ENCODE measurements at regions not wholly inside any gene's neighbourhood (a gene's known extent, or its start where the extent isn't known, plus 50 kb on each side); places are given as distances from the start of the nearest gene placed in this dataset.

GRCh38 chr13:97559981-97560380 is 126.0 kb downstream of the RAP2A start:
- ChIA-PET CTCF (no interaction called here), POLR2A (no interaction called here)
- no peak overlapping the region for H3K4me3 ChIP-seq (ENCODE audit: low read depth in 2 of 2, low read length in 1 of 2)
- no peaks in the 10 kb centered on the region for H3K9me2 ChIP-seq
- H4K20me1 ChIP-seq (ENCODE audit: insufficient read depth): no peaks in the 10 kb centered on the region
- no peaks in the 10 kb centered on the region for H3K4me1 ChIP-seq (ENCODE audit: control insufficient read depth in 1 of 2, insufficient read depth in 2 of 2, low read depth in 1 of 2, low read length in 1 of 2)
- no peak overlapping the region for H2AFZ ChIP-seq (ENCODE audit: low read depth)
- H3K9ac ChIP-seq: no peak overlapping the region
- 61% methylated on average over 3 of the region's 3 CpGs for WGBS (ENCODE audit: low lambda C conversion rate)
- no peak overlapping the region for H3K4me2 ChIP-seq
- no peak for DNase-seq
- H3K36me3 ChIP-seq (replicated peaks in 1 of 2; ENCODE audit: control insufficient read depth in 1 of 2, insufficient read depth in 2 of 2, low read length in 1 of 2): no peaks in the 10 kb centered on the region
- H3K27ac ChIP-seq (ENCODE audit: low read depth in 2 of 2, low read length in 1 of 2): no peak overlapping the region
- TF ChIP-seq EP300 (IDR thresholded peaks at IDR 0.05; ENCODE audit: borderline replicate concordance in 1 of 2, low read depth in 1 of 2, low read length in 1 of 2): no peak
- no peak for TF ChIP-seq TAF1 (IDR thresholded peaks at IDR 0.05; ENCODE audit: borderline replicate concordance, low read depth, low read length)
- no peak for TF ChIP-seq POLR2AphosphoS5 (IDR thresholded peaks at IDR 0.05; ENCODE audit: low read depth, low read length)
- no peak for TF ChIP-seq ELF1 (IDR thresholded peaks at IDR 0.05)
- TF ChIP-seq IRF3 (IDR thresholded peaks at IDR 0.05; ENCODE audit: low read depth, low read length): no peak
- no peak for TF ChIP-seq MEF2A (IDR thresholded peaks at IDR 0.05; ENCODE audit: borderline replicate concordance, low read depth)
- no peak for TF ChIP-seq FOXM1 (IDR thresholded peaks at IDR 0.05; ENCODE audit: low read depth)
- no peak for TF ChIP-seq MXI1 (IDR thresholded peaks at IDR 0.05; ENCODE audit: low read depth, low read length)
- TF ChIP-seq SIN3A (IDR thresholded peaks at IDR 0.05; ENCODE audit: borderline replicate concordance, low read depth, low read length): no peak
- no peak for TF ChIP-seq YY1 (IDR thresholded peaks at IDR 0.05; ENCODE audit: low read depth)
- TF ChIP-seq FOSL2 (IDR thresholded peaks at IDR 0.05; ENCODE audit: borderline replicate concordance, low read depth): no peak
- no peaks in the 10 kb centered on the region for H3K79me2 ChIP-seq (ENCODE audit: insufficient read depth)
- no peaks in the 10 kb centered on the region; the same call in 1 of the 2 replicates for H3K27me3 ChIP-seq (ENCODE audit: insufficient read depth)
- H3F3A ChIP-seq (replicated peaks; ENCODE audit: insufficient read depth): no peaks in the 10 kb centered on the region
- no peaks in the 10 kb centered on the region for H3K9me3 ChIP-seq

- WGBS (ENCODE audit: low lambda C conversion rate): 2% methylated on average over 1 of the region's 1 CpG
- POLR2A ChIA-PET: no interaction called here
Observed at GRCh38 chr13:97561182-97561581, 127.2 kb downstream of the RAP2A start.

More at GRCh38 chr13:97561182-97561581, 127.2 kb downstream of the RAP2A start:
- no peaks in the 10 kb centered on the region for H3K9me3 ChIP-seq
- H3K9me2 ChIP-seq: no peaks in the 10 kb centered on the region
- CTCF ChIA-PET: no interaction called here
- no peak overlapping the region for H3K4me3 ChIP-seq (ENCODE audit: low read depth in 2 of 2, low read length in 1 of 2)
- no peak overlapping the region for H3K27ac ChIP-seq (ENCODE audit: low read depth in 2 of 2, low read length in 1 of 2)
- TF ChIP-seq FOSL2 (IDR thresholded peaks at IDR 0.05; ENCODE audit: borderline replicate concordance, low read depth) (no peak), JUND (IDR thresholded peaks at IDR 0.05) (no peak), TAF1 (IDR thresholded peaks at IDR 0.05; ENCODE audit: borderline replicate concordance, low read depth, low read length) (no peak), GABPA (IDR thresholded peaks at IDR 0.05; ENCODE audit: low read depth) (no peak), FOXM1 (IDR thresholded peaks at IDR 0.05; ENCODE audit: low read depth) (no peak), MEF2A (IDR thresholded peaks at IDR 0.05; ENCODE audit: borderline replicate concordance, low read depth) (no peak)
- H2AFZ ChIP-seq (ENCODE audit: low read depth): no peak overlapping the region
- H3K36me3 ChIP-seq (replicated peaks in 1 of 2; ENCODE audit: control insufficient read depth in 1 of 2, insufficient read depth in 2 of 2, low read length in 1 of 2): no peaks in the 10 kb centered on the region
- no peaks in the 10 kb centered on the region for H3K4me1 ChIP-seq (ENCODE audit: control insufficient read depth in 1 of 2, insufficient read depth in 2 of 2, low read depth in 1 of 2, low read length in 1 of 2)
- no peaks in the 10 kb centered on the region for H4K20me1 ChIP-seq (ENCODE audit: insufficient read depth)
- H3K79me2 ChIP-seq (ENCODE audit: insufficient read depth): no peaks in the 10 kb centered on the region
- no peak overlapping the region for H3K9ac ChIP-seq
- peaks cover 5% of the 10 kb centered on the region; the same call in 1 of the 2 replicates for H3K27me3 ChIP-seq (ENCODE audit: insufficient read depth)
- H3F3A ChIP-seq (replicated peaks; ENCODE audit: insufficient read depth): no peaks in the 10 kb centered on the region
- DNase-seq: no peak
- no peak overlapping the region for H3K4me2 ChIP-seq
